ENCODE measurements at regions not wholly inside any gene's neighbourhood (a gene's known extent, or its start where the extent isn't known, plus 50 kb on each side); places are given as distances from the start of the nearest gene placed in this dataset.
"Not testable (repeated sequence)": the region's sequence is repeated elsewhere in the genome, so short reads cannot be mapped to it uniquely, and the experiment has no call there.

DNA sequence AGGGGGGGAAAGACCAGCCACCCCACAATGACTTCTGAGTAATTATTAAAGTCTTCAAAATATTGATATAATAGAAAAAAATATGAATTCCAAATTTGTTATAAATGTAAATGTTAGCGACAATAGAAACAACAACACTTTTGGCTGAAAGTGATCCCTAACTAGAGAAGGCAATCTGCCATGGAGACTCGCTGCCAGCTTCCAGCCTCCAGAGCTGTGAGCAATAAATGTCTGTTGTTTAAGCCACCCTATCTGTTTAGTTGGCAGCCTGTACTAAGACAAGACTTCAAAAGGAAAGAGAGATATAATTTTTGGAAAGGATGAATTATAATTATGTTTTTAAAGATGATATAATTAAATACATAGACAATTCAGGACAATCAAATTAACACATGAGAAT lies 130.8 kb upstream of the HSFY2 start:
- no peak for TF ChIP-seq POLR2A (IDR thresholded peaks at IDR 0.05)
- TF ChIP-seq, protein P1, sequence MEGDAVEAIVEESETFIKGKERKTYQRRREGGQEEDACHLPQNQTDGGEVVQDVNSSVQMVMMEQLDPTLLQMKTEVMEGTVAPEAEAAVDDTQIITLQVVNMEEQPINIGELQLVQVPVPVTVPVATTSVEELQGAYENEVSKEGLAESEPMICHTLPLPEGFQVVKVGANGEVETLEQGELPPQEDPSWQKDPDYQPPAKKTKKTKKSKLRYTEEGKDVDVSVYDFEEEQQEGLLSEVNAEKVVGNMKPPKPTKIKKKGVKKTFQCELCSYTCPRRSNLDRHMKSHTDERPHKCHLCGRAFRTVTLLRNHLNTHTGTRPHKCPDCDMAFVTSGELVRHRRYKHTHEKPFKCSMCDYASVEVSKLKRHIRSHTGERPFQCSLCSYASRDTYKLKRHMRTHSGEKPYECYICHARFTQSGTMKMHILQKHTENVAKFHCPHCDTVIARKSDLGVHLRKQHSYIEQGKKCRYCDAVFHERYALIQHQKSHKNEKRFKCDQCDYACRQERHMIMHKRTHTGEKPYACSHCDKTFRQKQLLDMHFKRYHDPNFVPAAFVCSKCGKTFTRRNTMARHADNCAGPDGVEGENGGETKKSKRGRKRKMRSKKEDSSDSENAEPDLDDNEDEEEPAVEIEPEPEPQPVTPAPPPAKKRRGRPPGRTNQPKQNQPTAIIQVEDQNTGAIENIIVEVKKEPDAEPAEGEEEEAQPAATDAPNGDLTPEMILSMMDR (IDR thresholded peaks at IDR 0.05 in 4 of 5, conservative IDR thresholded peaks at IDR 0.05 in 1 of 5), result no peak
- DNase-seq (no peak), ATAC-seq (no peak)
- Histone ChIP-seq H3K4me3 (no peak overlapping the region), H3K27ac (no peak overlapping the region), H3K36me3 (no peaks in the 10 kb centered on the region), H3K4me1 (no peaks in the 10 kb centered on the region), H3K9me3 (no peaks in the 10 kb centered on the region), H3K27me3 (no peaks in the 10 kb centered on the region)
- intact Hi-C loops (cut with DNase I; ENCODE audit: low total_unique reads) (no loop called here), in situ Hi-C loops (cut with MboI; ENCODE audit: low sequenced_read_pairs in 4 of 4) (no loop called here)

DNA sequence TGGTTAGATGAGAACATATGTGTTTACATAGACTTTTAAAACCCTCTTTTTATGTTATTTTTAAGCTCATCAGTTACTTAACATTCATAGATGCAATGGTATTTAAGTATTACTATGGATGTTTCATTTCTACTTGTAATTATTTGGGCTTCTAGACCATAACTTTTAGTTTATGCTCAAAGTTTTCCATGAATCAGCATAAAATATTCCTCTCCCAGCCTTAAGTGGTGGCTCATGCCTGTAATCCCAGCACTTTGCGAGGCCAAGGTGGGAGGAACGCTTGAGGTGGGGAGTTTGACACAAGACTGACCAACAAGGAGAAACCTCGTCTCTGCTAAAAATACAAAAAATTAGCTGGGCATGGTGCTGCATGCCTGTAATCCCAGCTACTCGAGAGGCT lies 118.5 kb upstream of the HSFY2 start:
- H3K27ac ChIP-seq, result no peak overlapping the region
- TF ChIP-seq POLR2A (IDR thresholded peaks at IDR 0.05), result no peak
- TF ChIP-seq, protein P1 (IDR thresholded peaks at IDR 0.05 in 4 of 5, conservative IDR thresholded peaks at IDR 0.05 in 1 of 5), result no peak
- in situ Hi-C loops (cut with MboI; ENCODE audit: low sequenced_read_pairs in 4 of 4) (no loop called here), intact Hi-C loops (cut with DNase I; ENCODE audit: low total_unique reads) (no loop called here)
- H3K4me3 ChIP-seq, result no peak overlapping the region
- ATAC-seq, result no peak
- no peaks in the 10 kb centered on the region for H3K9me3 ChIP-seq
- no peaks in the 10 kb centered on the region for H3K36me3 ChIP-seq
- DNase-seq, result no peak
- H3K4me1 ChIP-seq, result no peaks in the 10 kb centered on the region
- H3K27me3 ChIP-seq, result no peaks in the 10 kb centered on the region

DNA sequence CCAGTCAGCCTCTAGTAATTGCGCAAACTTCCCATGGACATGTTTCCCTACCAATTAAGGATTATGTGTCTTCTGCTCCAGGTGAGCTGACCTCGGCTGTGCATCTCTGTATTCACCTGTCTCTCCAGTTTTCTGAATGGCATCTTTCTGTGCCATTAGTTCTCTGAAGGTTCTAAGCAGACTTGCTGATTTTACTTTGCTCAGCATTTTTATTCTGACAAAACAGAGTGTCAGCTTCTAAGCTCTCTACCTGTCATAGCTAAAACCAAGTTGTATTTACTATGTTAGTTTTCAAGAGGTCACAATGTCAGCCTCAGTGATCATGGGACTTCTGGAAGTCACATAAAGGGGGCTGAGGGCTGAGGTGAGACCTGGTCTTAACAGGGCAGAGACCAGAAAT lies 116.0 kb upstream of the HSFY2 start:
- Histone ChIP-seq H3K27me3 (no peaks in the 10 kb centered on the region), H3K4me3 (no peak overlapping the region), H3K9me3 (no peaks in the 10 kb centered on the region), H3K36me3 (no peaks in the 10 kb centered on the region), H3K27ac (no peak overlapping the region), H3K4me1 (no peaks in the 10 kb centered on the region)
- ATAC-seq (no peak), DNase-seq (no peak)
- intact Hi-C loops (cut with DNase I; ENCODE audit: low total_unique reads) (no loop called here), in situ Hi-C loops (cut with MboI; ENCODE audit: low sequenced_read_pairs in 4 of 4) (no loop called here)
- TF ChIP-seq, protein P1 (IDR thresholded peaks at IDR 0.05 in 4 of 5, conservative IDR thresholded peaks at IDR 0.05 in 1 of 5), result no peak
- no peak for TF ChIP-seq POLR2A (IDR thresholded peaks at IDR 0.05)

DNA sequence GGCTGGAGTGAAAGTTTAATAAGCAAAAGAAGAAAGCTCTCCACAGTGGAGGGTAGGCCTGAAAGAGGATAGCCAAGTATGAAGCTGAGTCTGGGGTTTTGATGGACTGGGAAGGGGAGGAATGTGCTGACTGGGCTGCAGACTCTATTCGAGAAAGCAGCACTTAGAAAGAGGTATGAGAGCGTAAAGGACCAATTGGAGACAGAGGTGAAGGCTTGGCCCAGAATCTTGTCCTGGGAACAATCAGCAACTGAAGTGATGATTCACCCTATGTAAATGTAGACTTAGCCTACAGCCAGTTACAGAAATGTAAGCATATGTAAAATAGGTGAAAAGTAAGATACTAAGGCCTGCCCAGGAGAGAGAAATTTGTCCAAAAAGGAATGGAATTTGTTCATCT lies 111.2 kb upstream of the HSFY2 start:
- intact Hi-C loops (cut with DNase I; ENCODE audit: low total_unique reads) (no loop called here), in situ Hi-C loops (cut with MboI; ENCODE audit: low sequenced_read_pairs in 4 of 4) (no loop called here)
- no peak for ATAC-seq
- Histone ChIP-seq H3K27ac (no peak overlapping the region), H3K36me3 (no peaks in the 10 kb centered on the region), H3K4me1 (no peaks in the 10 kb centered on the region), H3K9me3 (no peaks in the 10 kb centered on the region), H3K27me3 (no peaks in the 10 kb centered on the region), H3K4me3 (no peak overlapping the region)
- DNase-seq, result no peak
- no peak for TF ChIP-seq POLR2A (IDR thresholded peaks at IDR 0.05)
- TF ChIP-seq, protein P1 (IDR thresholded peaks at IDR 0.05 in 4 of 5, conservative IDR thresholded peaks at IDR 0.05 in 1 of 5), result no peak

DNA sequence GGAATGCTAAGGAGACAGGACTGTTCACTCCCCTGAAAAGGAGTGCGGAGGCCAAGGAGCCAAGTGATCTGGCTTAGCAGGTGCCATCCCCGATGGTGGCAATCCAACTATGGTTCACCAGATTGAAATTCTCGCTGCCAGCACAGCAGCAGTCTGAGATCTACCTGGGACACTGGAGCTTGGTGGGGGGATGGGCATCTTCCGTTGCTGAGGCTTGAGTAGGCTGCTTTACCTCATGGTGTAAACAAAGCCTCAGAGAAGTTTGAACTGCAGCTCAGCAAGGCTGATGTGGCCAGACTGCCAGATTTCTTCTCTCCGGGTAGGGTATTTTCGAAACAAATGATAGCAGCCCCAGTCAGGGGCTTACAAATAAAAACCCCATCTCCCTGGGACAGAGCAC lies 95.6 kb upstream of the HSFY2 start:
- H3K27ac ChIP-seq; H3K4me3 ChIP-seq; DNase-seq; H3K4me1 ChIP-seq; in situ Hi-C loops (cut with MboI; ENCODE audit: low sequenced_read_pairs in 4 of 4); H3K27me3 ChIP-seq; H3K9me3 ChIP-seq; intact Hi-C loops (cut with DNase I; ENCODE audit: low total_unique reads); ATAC-seq; H3K36me3 ChIP-seq: not testable (repeated sequence)

DNA sequence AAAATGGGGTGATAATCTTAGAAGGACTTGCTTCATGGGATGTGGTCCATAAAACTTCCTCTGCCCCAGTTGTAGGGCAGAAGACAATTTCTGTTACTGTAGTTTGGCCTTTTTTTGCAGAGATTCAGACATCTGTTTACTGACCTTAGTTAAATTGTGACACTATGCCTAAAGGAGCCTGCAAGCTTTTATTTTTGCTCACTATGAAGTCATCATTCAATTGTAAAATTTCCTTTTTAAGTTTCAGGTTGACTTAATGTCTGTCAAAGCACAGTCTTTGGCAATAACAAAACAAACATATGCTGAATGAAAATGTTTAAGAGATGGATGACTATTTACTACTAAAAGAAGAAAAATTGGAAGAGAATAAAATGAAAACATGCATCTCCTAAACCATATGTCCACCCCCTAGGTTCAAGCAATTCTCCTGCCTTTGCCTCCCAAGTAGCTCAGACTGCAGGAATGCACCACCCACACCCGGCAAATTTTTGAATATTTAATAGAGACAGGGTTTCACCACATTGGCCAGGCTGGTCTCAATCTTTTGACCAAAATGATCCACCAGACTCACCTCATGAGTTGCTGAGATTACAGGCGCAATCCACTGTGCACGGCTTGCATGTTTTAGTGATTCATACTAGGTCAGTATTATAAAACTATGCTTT lies 93.5 kb upstream of the HSFY2 start:
- ATAC-seq; DNase-seq; H3K9me3 ChIP-seq; intact Hi-C loops (cut with DNase I; ENCODE audit: low total_unique reads); H3K36me3 ChIP-seq; H3K27me3 ChIP-seq; H3K4me3 ChIP-seq; H3K27ac ChIP-seq; H3K4me1 ChIP-seq; in situ Hi-C loops (cut with MboI; ENCODE audit: low sequenced_read_pairs in 4 of 4): not testable (repeated sequence)

DNA sequence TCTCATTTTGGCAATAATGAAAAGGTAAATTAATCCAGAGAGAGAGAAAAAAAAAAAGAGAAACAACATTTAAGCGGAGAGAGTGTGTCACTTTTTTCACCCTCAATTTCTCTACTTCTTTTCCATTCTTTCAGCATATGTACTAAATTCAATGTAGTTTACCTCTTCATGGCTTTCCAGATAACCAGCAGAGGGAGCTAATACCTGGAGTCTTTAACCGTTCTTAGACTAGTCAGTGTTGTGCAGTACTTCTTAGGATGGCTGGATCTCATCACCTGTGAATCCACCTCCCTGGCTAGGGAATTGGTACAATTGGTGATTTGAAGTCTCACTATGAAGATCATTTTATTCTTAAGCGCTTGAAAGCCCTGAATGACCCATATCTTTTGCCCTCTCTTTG lies 87.3 kb upstream of the HSFY2 start:
- intact Hi-C loops (cut with DNase I; ENCODE audit: low total_unique reads); H3K27ac ChIP-seq; H3K9me3 ChIP-seq; H3K36me3 ChIP-seq; in situ Hi-C loops (cut with MboI; ENCODE audit: low sequenced_read_pairs in 4 of 4); H3K4me1 ChIP-seq; DNase-seq; ATAC-seq; H3K27me3 ChIP-seq; H3K4me3 ChIP-seq: not testable (repeated sequence)

DNA sequence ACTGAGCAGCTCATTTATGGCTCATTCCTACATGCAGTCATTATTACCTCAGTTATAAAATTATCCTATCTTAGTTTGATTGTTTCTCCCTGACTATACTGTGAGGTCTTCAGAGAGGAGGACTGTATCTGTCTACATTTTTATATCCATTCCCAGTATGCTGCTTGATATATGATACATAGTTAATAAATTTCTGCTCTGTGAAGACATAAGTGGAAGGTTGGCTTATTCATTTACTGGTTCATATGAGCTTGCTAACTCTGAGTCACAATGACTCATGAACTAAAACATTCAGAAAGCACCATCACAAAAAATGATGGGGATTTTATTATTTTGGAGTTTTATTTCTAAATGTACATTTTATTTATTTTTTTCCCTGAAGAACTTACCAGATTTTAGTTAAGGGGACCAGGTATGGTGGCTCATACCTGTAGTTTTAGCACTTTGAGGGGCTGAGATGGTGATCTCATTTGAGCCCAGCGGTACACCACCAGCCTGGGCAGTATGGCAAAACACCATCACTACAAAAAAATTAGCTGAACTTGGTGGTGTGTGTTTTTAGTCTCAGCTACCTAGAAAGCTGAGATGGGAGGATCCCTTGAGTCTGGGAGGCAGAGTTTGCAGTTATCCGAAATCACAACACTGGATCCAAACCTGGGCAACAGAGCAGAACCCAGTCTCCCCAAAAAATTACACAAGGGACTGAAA lies 85.1 kb upstream of the HSFY2 start:
- in situ Hi-C loops (cut with MboI; ENCODE audit: low sequenced_read_pairs in 4 of 4); H3K4me1 ChIP-seq; H3K4me3 ChIP-seq; H3K9me3 ChIP-seq; H3K27me3 ChIP-seq; intact Hi-C loops (cut with DNase I; ENCODE audit: low total_unique reads); ATAC-seq; H3K36me3 ChIP-seq; H3K27ac ChIP-seq; DNase-seq: not testable (repeated sequence)

All from gastrocnemius medialis (tissue), 4 donors.